CD4-positive, alpha-beta T cell treated with Interleukin-6 for 4 hours (primary cell): ENCODE measurements at regions not wholly inside any gene's neighbourhood (a gene's known extent, or its start where the extent isn't known, plus 50 kb on each side); places are given as distances from the start of the nearest gene placed in this dataset.

ENCODE experiments used
- DNase-seq: peaks from one replicate; pipeline ENCODE4 v3.0.0-alpha.2; 2020; ENCODE audit warnings: mixed read lengths

DNA sequence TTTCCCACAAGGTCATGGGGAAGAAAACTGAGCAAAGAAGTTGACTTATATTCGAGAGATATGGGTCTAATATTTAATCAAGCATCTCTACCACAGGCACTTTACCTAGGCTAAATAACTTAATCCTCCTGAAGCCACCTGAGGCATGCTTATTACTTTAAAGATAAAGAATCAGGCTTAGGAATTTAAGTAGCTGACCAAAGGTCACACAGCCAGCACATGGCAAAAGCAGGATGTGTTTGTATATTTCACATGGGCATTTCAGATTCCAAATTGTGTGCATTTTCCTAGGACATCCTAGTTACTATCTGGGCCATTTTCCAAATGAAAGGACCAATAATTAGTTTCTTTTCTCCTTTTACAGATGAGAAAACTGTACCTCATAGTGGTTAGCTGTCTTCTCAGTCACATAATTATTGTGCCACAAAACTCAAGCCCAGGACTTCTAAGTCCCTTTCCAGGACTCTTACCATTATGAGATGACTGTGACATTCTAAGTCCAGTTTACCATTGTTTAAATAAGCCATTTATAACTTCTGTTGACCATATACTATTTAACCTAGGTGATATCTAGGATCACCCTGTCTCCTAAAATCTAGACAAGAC, 112.1 kb upstream of the ZC3H12C start:
- no peak for DNase-seq

DNA sequence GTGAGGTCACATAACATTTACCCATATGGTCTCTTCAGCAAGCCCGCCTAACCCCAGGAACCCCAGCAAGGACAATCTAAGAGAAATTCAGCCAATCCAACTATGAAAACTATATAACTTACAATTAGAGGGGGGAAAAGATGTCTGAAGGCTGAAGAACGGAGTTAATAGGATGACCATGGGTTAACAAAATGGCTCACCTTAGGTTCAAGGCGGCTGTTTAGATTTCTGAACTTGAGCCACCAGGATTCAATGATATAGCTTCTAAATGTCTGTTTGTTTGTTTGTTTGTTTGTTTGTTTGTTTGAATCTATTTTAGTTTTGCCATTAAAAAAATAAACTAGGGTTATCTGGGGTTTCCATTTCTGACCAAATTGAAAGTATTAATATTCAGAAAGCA, 109.8 kb upstream of the ZC3H12C start:
- no peak for DNase-seq

DNA sequence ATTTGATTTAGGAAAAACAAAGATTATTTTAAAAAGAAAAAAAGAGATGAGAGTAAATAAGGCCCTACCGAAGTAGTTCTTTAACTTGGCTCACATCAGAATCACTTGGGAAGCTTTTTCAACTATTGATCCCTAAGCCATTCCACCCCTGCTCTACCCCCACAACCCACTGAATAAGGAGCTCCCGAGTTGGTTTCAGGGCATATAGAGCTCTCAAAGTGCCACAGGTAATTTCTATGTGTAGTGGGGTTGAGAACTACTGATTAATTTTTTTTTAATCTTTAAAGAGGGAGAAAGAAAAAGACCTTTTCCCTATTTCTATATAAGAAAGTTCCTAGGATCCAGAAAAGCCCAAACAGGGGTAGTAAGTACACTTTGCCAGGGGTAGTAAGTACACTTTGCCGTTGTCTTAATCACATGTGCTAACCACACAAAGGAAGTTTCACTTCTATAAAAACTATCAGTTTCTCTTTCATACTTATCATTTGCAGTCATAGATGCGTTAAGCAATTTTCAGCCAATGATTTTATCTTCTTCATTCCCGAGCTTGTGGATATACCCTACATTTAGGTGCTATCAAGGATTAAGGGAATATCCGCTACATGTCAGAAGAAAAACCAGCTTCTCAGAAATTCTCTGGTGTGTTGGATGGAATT, 108.4 kb upstream of the ZC3H12C start:
- no peak for DNase-seq

DNA sequence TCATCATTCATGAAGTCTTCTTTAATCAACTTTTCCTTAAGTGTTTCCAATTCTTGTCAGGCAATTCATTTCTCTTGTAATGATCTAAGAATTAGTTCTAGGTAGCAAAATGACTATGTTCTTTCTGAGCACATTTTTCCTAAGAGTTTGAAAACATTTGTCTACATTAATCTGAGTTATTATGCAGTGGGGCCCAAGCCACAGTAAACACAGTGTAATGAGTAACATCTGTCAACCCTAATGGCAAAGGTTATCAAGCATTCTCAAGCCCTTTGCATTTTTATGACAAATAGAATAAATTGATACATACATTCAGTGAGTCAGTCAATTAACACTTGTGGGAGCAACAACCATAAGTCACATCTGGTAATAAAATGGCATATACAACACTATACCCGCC, 106.7 kb upstream of the ZC3H12C start:
- DNase-seq, result no peak

DNA sequence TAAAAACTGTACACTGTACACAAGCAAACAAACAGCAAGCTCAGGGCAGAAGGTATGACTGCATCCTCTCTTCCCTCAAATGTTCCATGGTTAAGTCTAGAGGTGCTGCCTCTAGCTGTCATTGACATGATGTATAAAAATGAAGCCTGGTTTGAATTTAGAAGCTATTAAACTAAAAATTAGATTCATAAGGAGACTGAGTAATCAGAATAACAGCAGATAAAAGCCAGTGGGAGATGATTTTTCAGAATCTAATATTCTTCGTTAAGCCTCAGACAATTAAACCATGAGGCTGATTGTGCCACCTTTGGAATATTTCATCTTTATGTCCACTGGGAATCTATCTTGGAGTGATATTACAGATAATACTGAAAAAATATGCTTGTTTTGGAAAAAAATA, 101.4 kb upstream of the ZC3H12C start:
- no peak for DNase-seq

DNA sequence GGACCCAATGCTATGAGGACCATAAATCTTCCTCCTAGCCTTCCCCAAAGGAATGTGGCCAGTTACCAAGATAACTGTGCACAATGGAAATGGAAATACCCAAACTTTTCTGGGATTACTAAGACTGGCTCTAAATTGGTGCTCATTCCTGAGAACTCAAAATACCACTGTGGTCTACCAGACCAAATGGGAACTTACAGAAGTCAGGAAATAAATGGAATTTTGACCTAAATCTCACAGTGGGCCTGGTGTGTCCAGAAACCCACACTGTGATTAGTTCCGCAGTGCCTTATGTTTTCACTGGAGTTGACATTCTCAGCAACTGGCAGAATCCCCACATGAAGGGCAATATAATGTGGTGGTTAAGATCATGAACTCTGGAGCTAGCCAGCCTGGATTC, 99.4 kb upstream of the ZC3H12C start:
- no peak for DNase-seq

DNA sequence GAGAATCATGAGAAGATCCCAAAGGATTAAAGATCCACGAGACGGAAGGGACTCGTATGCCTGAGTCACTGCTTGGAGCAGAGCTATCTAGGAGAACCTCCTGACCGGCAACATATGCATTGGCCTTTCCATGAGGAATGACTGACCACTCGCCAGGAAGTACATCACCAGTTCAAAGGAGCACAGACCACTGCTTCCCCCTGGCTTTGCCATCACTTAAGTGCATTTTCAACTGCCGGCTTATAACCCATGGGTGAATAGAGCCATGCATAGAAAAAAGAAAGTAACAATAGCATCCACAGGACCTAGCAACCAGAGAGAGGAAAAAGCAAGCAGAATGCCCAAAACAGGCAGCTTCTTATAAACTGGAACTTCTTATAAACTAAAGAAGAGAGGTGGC, 98.3 kb upstream of the ZC3H12C start:
- no peak for DNase-seq

DNA sequence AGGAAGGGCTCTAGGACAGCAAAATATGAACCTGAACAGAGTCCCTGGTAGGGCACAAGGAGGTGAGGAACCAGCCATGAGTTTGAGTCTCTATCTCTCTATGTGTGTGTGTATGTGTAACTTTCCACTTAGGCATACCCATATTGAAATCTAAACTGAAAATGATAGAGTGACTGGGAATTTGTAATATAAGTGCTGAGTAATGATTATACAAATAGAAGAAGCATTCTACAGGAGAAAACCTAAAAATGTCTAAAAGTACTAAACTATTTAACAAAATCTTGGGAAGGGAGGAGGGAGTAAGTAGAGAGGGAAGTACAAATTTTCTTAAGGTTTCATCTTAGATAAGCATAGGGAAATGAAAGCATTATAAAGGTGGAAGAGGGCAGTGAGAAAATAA, 97.1 kb upstream of the ZC3H12C start:
- DNase-seq, result no peak

DNA sequence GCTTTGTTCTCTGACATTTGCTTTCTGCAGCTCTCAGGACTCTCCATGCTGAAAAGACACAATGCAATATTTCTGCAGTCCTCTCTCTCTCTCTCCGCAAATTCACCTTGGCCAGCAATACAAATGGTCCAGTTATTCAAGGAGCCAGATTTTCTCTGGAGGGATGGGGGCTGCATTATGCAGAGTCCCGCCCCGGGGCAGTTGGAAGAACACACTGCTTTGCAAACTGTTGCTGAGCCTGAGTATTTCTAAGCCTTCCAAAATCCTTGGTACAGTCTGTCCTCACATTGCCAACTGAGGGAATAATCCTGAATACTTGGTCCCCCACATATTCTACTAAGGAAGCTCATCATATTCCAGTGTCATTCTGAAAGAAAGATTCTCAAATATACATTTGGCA, 94.3 kb upstream of the ZC3H12C start:
- no peak for DNase-seq

DNA sequence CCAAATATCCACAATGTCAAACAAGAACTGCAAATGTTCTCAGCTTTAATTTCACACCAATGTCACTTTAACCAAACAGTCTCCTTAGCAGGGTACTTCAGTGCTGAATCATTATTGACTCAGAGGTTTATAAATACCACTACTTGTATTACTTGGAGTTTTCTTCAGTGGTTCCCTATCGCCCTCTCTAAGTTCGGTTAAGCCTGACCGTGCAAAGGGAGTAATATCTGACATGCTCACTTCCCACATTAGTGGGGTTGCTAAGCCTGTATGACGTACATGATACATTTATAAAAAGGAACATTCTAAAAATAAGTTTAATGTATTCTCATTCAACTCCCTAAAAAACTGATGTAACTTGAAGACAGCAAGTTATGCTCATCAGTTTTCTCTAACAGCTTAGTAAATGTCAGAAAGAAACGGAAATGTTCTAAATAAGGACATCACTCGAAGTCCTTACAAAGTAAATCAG, 93.1 kb upstream of the ZC3H12C start:
- DNase-seq, result no peak

DNA sequence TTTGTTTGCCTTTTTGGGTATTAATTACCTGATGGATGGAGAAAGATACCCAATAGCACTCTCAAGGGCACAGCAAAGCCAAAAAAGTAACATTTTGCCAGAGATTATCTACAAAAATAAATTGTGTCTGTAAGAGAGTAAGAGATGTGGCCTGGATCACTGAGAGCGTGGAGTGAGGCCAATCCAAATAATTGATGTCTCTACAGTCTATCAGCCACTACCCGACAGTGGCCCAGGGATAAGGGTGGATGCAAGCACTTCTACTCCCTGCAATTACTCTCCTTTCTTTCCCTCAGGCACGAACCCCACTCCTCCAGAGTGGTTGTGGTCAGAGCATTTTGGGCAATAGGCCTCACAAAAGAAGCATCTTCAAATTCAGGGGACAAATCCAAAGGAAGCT, 92.3 kb upstream of the ZC3H12C start:
- no peak for DNase-seq

DNA sequence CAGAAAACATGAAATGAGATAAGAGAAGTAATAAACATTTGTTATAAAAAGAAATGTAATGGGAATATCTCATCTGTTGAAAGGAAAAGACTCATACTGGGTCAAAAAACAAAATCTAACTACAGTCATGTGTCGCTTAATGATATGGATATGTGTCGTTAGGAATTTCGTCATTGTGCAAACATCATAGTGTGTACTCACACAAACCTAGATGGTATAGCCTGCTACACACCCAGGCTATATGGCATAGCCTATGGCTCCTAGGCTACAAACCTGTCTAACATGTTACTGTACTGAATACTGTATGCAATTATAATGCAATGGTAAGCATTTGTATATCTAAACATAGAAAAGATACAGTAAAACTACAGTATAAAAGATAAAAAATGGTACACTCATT, 89.8 kb upstream of the ZC3H12C start:
- no peak for DNase-seq

DNA sequence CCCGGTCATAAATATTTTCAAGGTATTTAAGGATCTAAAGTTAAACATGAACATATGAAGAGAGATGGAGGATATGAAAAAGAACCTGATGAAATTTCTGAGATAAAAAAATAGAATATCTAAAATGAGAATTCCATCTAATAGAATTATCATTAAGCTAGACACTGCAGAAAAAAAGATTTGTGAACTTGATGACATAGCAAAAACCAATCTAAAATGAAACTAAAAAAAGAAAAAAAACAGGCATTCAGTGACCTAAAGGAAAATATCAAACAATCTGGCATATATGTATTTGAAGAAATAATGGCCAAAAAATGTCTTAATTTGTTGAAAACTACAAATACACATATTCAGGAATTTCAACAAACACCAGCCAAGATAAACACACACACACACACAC, 81.6 kb upstream of the ZC3H12C start:
- DNase-seq, result no peak

DNA sequence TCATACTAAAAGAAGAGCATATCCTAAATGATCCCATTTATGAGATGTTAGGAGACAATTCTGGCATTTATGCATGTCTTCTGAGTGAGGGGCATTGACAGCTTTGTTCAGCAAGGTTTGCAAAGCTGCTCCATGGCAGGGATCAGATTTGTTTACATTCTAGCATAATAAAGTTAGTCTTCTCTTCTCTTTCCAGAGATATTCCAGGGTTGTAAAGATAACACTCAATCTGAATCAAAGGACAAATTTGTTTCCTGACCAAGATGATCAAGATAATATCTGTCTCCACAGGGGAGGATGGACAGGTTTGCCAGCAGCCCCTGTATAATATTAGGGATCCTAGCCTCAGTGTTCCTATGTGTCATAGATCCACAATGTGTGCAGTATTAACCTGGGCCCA, 77.5 kb upstream of the ZC3H12C start:
- no peak for DNase-seq

DNA sequence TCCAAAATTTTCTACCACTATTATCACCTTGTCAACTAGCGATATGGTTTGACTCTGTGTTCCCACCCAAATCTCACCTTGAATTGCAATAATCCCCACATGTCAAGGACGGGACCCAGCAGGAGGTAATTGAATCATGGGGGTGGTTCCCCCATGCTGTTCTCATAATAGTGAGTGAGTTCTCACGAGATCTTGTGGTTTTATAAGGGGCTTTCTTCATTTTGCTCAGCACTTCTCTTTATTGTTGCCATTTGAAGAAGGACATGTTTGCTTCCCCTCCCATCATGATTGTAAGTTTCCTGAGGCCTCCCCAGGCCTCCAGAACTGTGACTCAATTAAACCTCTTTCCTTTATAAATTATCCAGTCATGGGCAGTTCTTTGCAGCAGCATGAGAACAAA, 73.5 kb upstream of the ZC3H12C start:
- no peak for DNase-seq

DNA sequence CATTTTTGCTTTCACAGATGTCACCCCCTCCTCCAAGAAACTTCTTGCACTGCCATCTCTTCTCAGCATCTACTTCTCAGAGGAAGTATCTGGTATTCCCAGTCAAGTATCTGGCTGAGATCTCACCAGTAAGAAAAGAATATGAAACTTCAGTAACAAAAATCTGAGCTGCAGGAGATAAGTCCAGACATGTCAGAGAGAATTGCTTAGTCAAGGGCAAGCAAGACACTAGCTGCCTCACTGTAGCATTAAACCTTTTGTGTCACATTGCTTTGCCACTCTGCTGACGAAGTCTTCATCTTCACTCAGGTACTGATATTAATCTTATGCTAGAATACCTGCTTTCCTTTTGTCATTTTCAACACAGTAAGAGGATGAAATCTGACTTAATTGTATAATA, 70.6 kb upstream of the ZC3H12C start:
- DNase-seq, result no peak

DNA sequence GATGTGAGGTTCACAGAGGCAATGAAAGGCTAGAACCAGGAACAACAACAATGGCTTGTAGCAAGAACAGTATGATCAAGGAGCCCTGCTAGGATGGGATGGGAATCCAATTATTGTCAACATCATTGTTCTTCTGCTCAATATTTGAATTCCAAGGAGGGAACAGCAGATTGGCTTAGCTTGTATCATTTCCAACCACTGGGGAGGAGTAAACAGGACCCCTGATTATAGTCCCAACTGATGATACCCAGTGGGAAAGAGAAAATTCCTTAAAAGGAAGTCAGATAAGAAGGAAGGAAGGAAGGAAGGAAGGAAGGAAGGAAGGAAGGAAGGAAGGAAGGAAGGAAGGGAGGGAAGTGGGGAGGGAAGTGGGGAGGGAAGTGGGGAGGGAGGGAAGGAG, 69.5 kb upstream of the ZC3H12C start:
- DNase-seq, result no peak

DNA sequence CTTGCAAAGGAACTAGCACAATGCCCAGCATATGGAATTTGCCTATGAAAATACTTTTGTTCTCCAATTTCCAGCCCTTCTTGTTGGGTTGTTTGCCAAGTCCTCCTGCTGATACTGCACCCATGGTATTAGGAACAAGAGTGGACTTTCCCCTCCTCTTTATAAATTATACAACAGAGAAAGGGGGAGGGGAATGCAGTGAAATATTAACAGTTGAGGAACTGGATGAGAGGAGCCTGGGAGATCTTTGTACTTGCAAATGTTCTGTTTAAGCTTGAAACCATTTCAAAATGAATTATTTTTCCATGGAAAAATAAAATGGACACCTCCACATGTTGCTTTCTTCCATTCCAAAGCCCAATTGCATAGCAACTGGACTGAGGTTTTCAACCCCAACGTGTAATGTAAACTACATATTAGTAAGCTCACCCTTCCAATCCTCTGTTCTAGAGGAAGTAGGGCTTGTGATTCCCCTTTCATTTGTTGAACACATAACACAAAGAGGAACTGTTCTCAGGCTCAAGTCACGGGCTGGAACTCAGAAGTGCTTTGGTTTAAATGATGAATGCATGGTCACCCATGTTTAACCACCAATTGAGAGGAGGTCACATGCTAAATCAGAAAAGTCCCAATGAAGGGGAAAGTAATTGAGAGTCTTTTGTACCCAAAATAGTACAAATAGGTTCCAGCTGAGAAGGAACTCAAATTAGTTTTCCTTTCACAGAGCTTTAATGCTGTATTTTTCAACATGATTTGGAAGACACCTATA, 66.2 kb upstream of the ZC3H12C start:
- no peak for DNase-seq

DNA sequence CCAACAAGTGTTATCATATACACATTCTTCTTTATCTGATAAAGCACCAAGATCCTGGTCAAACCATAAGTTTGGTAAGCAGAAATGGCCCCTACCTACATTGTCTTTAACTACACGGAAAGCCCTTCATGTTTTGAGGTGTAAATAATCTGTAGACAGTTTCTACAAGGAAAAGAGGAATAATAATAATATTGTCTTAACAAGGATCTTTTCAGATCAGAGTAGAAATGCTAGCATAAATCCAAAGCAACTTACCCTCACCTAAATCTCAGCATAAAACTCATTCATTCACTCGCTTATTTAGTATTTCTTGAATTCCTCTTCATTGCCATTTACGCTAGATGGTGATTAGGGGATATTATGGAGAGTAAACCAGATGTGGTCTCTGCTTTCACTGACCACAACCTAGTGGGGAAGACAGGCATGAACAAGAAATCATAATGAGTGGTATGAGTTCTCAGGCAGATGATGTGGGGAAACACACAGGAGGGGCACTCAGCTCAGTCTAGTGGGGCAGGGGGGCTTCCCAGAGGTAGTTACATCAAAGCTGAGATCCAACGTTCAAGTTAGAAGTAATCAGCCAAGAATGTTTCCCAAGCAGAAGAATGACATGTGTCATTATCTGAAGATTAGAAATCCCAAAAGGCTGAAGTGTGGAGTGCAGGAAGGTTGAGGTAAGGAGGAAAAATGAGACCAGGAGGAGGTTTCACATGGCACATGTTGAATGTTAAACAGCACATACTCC, 65.4 kb upstream of the ZC3H12C start:
- DNase-seq, result no peak

DNA sequence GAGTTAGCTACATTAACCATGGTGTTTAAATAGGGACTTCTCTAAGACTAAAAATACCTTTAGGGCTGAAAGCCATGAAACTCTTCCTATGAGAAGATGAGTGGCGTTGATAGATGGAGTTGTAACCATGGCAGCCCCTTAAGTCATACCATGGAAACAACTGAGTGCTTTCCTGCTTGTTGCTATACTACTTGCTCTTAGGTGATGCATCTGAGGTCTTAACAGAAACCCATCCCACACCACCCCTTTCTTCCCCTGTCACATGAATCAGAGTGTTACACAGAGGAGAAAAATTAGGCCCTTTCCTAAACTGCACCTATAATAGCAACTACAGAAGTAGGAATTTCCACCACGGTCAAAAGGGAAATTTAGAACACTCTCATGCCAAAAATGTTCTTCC, 64.3 kb upstream of the ZC3H12C start:
- DNase-seq, result no peak

DNA sequence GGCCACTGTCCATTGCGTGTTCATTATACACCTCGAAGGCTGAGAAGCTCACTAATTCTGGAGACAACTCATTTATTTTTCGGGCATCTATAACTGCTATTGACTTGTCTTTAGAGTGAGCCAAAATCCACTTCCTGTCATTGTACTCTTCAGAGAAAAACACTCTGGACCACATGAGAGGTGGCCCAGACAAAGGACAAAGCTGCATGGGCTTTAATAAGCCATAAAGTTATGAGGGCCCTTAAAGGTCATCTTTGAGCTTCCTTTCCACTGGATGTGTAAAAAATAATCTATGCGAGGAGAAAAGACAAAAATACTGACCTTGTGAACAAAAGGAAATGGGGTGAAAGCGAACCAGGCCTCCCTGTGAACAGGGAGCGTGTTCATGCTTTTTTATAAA, 63.5 kb upstream of the ZC3H12C start:
- DNase-seq, result no peak

DNA sequence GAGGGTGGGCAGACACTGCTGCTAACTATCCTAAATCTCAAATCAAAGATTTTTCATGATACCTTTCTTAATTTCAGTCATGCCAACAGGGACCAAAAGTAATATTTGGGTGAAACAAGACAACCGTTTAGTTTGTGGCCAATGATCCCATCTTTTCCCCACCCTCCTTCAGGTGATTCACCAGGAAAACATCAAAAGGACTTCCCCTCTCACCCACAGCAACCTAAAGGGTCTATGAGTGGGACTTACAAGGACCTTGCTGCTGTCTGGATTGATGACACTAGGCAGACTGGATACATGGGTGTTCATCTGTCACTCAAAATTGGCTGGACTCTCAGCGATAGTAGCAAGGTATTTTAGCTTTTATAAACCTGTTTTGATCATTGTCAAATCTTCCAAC, 62.0 kb upstream of the ZC3H12C start:
- no peak for DNase-seq

DNA sequence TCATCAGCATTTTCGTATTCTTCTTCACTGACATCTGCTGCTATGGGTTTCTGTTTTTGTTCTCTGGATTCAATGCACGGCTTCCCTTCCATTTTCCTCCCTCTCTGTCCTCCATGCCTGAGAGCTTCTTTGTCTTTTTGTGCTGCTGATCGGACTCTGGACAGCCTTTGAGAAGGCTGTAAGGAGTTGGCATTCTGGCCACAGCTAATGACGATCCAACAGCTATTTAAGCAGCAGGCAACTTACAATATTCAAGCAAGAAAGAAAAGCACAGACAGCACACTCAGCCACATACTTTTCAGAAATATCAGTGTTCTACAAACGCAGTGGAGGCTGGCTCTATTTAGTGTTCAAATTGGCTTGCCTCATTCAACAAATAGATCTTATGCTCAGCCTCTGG, 60.9 kb upstream of the ZC3H12C start:
- DNase-seq, result no peak
